ENCODE measurements at regions not wholly inside any gene's neighbourhood (a gene's known extent, or its start where the extent isn't known, plus 50 kb on each side); places are given as distances from the start of the nearest gene placed in this dataset.

DNA sequence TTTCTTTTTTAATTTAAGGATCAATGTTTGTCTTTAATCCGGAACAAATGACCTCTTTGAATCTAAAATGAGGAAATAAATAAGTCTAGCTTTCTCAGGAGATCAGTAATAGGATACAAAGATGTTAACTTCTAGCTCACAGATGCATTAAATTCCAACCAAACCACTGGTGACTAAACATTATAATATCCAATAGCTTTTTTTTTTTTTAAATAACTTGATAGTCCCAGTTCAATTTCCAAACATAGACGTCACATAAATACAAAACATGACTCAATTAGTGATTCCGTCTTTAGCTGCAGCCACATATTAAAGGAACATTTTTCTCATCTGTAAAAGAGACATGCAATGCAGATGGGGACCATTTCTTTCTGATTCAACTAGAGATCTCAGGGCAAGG lies 390.5 kb upstream of the PCDH9 start:
- no peak for TF ChIP-seq CTCF (IDR thresholded peaks at IDR 0.05; ENCODE audit: low read depth, low read length)
- DNase-seq (ENCODE audit: extremely low read depth, low read depth): no peak

GRCh38 chr13:67619995-67620380 lies 389.9 kb upstream of the PCDH9 start:
- no peak for DNase-seq (ENCODE audit: extremely low read depth, low read depth)

DNA sequence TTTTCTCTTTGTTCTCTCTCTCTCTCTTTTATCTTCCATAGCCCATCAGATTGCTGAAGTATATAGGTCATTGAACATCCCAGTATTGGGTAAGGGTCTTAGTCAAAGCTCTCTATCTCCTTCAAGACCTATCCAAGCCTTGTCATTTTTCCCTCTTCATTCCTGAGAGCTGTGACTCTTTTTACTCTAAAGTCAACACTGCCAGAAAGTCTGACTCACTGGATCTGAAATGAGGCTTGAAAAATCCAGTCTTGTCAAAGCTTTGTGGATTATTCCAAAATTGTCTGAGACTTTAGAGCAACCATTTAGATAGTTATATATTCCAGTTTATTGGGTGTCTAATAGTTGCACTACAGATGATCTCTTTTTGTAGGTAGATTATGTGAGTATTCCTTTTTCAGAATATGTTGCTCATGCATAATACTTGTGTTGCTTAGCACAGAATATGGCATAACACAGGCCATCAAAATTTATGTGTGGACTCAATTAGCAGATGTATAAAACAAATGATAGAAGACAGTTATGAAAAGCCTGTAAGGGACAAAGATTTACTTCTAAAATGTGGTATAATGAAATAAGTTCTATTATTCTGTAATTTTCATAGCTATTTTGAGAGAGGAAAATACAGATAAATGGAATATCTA lies 389.3 kb upstream of the PCDH9 start:
- TF ChIP-seq CTCF (IDR thresholded peaks at IDR 0.05; ENCODE audit: low read depth, low read length): no peak
- DNase-seq (ENCODE audit: extremely low read depth, low read depth): no peak

More at GRCh38 chr13:67619995-67620380, 389.9 kb upstream of the PCDH9 start:
- no peak for TF ChIP-seq CTCF (IDR thresholded peaks at IDR 0.05; ENCODE audit: low read depth, low read length)

GRCh38 chr13:67614579-67614978 lies 384.4 kb upstream of the PCDH9 start:
- no peak for DNase-seq (ENCODE audit: extremely low read depth, low read depth)
- no peak for TF ChIP-seq CTCF (IDR thresholded peaks at IDR 0.05; ENCODE audit: low read depth, low read length)

DNA sequence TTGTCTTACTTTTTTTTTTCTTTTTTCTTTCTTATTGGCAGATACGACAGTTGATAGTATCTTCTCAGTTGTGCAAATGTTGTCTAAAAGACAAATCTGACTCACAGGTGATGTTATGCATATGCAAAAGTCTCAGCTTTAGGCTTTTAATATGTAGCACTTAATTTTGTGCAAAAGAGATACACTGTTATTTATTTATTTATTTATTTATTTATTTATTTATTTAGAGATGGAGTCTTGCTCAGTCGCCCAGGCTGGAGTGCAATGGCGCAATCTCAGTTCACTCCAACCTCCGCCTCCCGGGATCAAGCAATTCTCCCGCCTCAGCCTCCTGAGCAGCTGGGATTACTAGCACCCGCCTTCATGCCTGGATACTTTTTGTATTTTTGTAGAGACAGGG lies 383.9 kb upstream of the PCDH9 start:
- TF ChIP-seq CTCF (IDR thresholded peaks at IDR 0.05; ENCODE audit: low read depth, low read length): no peak
- no peak for DNase-seq (ENCODE audit: extremely low read depth, low read depth)

- no peak for TF ChIP-seq CTCF (IDR thresholded peaks at IDR 0.05; ENCODE audit: low read depth, low read length)
- no peak for DNase-seq (ENCODE audit: extremely low read depth, low read depth)
These were observed 358.5 kb upstream of the PCDH9 start for GRCh38 chr13:67588607-67589006.

- DNase-seq (ENCODE audit: extremely low read depth, low read depth): no peak
- TF ChIP-seq CTCF (IDR thresholded peaks at IDR 0.05; ENCODE audit: low read depth, low read length): no peak
These were observed 347.2 kb upstream of the PCDH9 start for GRCh38 chr13:67577361-67577760.
